Glutamatergic neuron (in vitro differentiated cells): ENCODE measurements at regions not wholly inside any gene's neighbourhood (a gene's known extent, or its start where the extent isn't known, plus 50 kb on each side); places are given as distances from the start of the nearest gene placed in this dataset.

Source experiments
- DNase-seq: peaks from one replicate; pipeline ENCODE4 v3.0.0; 2022
- H3K27ac Mint-ChIP-seq: one replicate; pipeline ENCODE4 v1.8.0; 2020; ENCODE audit warnings: mild to moderate bottlenecking, mixed read lengths, inconsistent platforms; ENCODE audit not compliant: unreplicated experiment
- H3K27me3 Mint-ChIP-seq: one replicate; pipeline ENCODE4 v1.8.0; 2020; ENCODE audit warnings: mild to moderate bottlenecking, moderate library complexity, mixed read lengths, inconsistent platforms; ENCODE audit not compliant: unreplicated experiment
- H3K36me3 Mint-ChIP-seq: one replicate; pipeline ENCODE4 v1.8.0; 2020; ENCODE audit warnings: mild to moderate bottlenecking, mixed read lengths, inconsistent platforms; ENCODE audit not compliant: unreplicated experiment
- H3K4me1 Mint-ChIP-seq: one replicate; pipeline ENCODE4 v1.8.0; 2020; ENCODE audit warnings: mild to moderate bottlenecking, low read depth, mixed read lengths, inconsistent platforms; ENCODE audit not compliant: unreplicated experiment
- H3K4me3 Mint-ChIP-seq: one replicate; pipeline ENCODE4 v1.8.0; 2020; ENCODE audit warnings: mild to moderate bottlenecking, mixed read lengths, inconsistent platforms; ENCODE audit not compliant: unreplicated experiment
- H3K9me3 Mint-ChIP-seq: one replicate; pipeline ENCODE4 v1.8.0; 2020; ENCODE audit warnings: mild to moderate bottlenecking, moderate library complexity, mixed read lengths, inconsistent platforms; ENCODE audit not compliant: unreplicated experiment
- TF ChIP-seq, protein P1 (sequence below): fragments of 200-600 bp; sonication (generic); IDR thresholded peaks from one replicate; pipeline ENCODE4 v1.5.0; 2021; ENCODE audit not compliant: partially characterized antibody, unreplicated experiment

GRCh38 chr6:166820070-166820469 is 136.3 kb downstream of the RNASET2 start:
- Mint-ChIP-seq H3K36me3 (no peaks in the 10 kb centered on the region), H3K9me3 (peaks cover 1% of the 10 kb centered on the region), H3K4me1 (no peaks in the 10 kb centered on the region), H3K27ac (no peak overlapping the region), H3K4me3 (no peak overlapping the region), H3K27me3 (no peaks in the 10 kb centered on the region)
- TF ChIP-seq, protein P1, sequence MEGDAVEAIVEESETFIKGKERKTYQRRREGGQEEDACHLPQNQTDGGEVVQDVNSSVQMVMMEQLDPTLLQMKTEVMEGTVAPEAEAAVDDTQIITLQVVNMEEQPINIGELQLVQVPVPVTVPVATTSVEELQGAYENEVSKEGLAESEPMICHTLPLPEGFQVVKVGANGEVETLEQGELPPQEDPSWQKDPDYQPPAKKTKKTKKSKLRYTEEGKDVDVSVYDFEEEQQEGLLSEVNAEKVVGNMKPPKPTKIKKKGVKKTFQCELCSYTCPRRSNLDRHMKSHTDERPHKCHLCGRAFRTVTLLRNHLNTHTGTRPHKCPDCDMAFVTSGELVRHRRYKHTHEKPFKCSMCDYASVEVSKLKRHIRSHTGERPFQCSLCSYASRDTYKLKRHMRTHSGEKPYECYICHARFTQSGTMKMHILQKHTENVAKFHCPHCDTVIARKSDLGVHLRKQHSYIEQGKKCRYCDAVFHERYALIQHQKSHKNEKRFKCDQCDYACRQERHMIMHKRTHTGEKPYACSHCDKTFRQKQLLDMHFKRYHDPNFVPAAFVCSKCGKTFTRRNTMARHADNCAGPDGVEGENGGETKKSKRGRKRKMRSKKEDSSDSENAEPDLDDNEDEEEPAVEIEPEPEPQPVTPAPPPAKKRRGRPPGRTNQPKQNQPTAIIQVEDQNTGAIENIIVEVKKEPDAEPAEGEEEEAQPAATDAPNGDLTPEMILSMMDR = no peak
- no peak for DNase-seq

GRCh38 chr6:166815629-166816028 is 140.7 kb downstream of the RNASET2 start:
- Mint-ChIP-seq H3K27ac (no peak overlapping the region), H3K4me1 (peaks cover 3% of the 10 kb centered on the region)
- DNase-seq = no peak

DNA sequence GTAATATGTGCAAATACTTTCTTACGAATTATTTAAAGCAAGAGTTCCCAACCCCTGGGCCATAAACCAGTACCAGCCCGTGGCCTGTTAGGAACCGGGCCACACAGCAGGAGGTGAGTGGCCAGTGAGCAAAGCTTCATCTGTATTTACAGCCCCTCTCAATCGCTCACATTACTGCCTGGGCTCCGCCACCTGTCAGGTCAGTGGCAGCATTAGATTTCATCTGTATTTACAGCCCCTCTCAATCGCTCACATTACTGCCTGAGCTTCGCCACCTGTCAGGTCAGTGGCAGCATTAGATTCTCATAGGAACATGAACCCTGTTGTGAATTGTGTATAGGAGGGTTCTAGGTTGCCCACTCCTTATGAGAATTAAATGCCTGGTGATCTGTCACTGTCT is 142.0 kb downstream of the RNASET2 start:
- no peaks in the 10 kb centered on the region for H3K27me3 Mint-ChIP-seq
- no peak overlapping the region for H3K4me3 Mint-ChIP-seq
- peaks cover 3% of the 10 kb centered on the region for H3K4me1 Mint-ChIP-seq
- no peak for DNase-seq
- H3K36me3 Mint-ChIP-seq = no peaks in the 10 kb centered on the region
- H3K27ac Mint-ChIP-seq = no peak overlapping the region
- TF ChIP-seq, protein P1 = no peak
- H3K9me3 Mint-ChIP-seq = peaks cover 2% of the 10 kb centered on the region

More at GRCh38 chr6:166815629-166816028, 140.7 kb downstream of the RNASET2 start:
- peaks cover 2% of the 10 kb centered on the region for H3K9me3 Mint-ChIP-seq
- H3K36me3 Mint-ChIP-seq = no peaks in the 10 kb centered on the region
- no peak overlapping the region for H3K4me3 Mint-ChIP-seq
- H3K27me3 Mint-ChIP-seq = no peaks in the 10 kb centered on the region
- TF ChIP-seq, protein P1 = no peak

DNA sequence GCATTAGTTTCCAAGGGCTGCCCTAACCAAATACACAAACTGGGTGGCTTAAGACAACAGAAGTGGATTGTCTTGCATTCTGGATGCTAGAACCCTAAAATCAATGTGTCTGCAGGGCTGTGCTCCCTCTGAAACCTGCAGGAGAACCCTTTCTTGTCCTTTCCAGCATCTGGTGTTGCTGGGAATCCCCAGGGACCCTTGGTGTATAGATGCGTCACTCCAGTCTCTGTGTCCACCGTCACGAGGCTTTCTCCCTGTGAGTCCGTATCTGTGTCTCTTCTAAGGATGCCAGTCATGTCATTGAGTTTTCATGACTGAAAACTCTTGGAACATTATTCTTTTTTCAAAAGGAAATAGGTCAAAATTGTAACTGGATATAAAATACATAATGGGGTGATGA is 142.9 kb downstream of the RNASET2 start:
- H3K4me3 Mint-ChIP-seq = no peak overlapping the region
- H3K4me1 Mint-ChIP-seq = peaks cover 3% of the 10 kb centered on the region
- no peaks in the 10 kb centered on the region for H3K27me3 Mint-ChIP-seq
- no peak overlapping the region for H3K27ac Mint-ChIP-seq
- H3K9me3 Mint-ChIP-seq = peaks cover 2% of the 10 kb centered on the region
- TF ChIP-seq, protein P1 = no peak
- no peaks in the 10 kb centered on the region for H3K36me3 Mint-ChIP-seq
- DNase-seq = no peak

DNA sequence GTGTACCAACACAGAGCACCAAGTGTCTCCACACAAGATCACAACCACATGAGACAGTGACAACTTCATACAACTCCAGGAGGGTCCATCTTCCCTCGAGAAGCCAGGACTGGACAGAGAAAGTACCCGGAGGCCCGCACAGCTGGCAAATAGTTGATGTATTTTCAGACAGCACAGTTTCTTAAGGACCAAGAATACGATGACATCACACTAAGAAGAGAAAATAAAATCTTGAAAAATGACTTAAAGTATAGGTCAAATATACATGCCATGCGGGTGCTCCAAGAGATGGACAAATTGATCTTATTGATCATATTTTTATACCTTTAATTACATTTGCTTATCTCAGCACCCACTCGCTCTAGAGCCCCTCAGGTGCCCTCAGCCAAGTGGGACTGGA is 145.5 kb downstream of the RNASET2 start:
- TF ChIP-seq, protein P1 = no peak
- no peak for DNase-seq
- no peak overlapping the region for H3K4me3 Mint-ChIP-seq
- H3K27me3 Mint-ChIP-seq = no peaks in the 10 kb centered on the region
- H3K27ac Mint-ChIP-seq = no peak overlapping the region
- peaks cover 18% of the 10 kb centered on the region for H3K36me3 Mint-ChIP-seq
- H3K4me1 Mint-ChIP-seq = peaks cover 3% of the 10 kb centered on the region
- peaks cover 7% of the 10 kb centered on the region for H3K9me3 Mint-ChIP-seq
